ENCODE measurements at regions not wholly inside any gene's neighbourhood (a gene's known extent, or its start where the extent isn't known, plus 50 kb on each side); places are given as distances from the start of the nearest gene placed in this dataset.

DNA sequence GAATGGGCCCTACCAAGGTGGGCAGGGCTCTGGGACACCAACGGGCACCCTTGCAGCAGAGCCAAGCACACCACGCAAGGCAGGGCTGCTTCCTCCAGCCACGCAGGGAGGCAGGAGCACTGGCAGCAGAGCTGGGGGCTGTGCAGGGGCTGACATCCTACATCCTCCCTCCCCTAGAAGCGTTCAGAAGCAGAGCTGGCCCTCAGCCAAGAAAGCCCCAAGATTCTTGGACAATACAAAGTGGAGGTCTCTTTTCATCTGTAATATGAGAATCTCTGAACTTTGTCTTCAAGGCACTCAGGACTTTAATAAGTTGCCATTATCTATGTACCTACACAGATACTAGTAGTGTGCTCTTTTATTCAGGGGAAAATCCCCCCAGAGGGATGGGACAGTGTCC, 128.1 kb upstream of the AGAP1 start:
- H3K4me3 ChIP-seq (ENCODE audit: insufficient read depth, low read length): no peak overlapping the region
- H3K79me2 ChIP-seq (ENCODE audit: insufficient read depth, low read length): no peaks in the 10 kb centered on the region
- H3K4me2 ChIP-seq (ENCODE audit: insufficient read depth, low read length): no peak overlapping the region
- H3K27ac ChIP-seq (ENCODE audit: low read depth, low read length): no peak overlapping the region
- peaks cover 33% of the 10 kb centered on the region for H3K27me3 ChIP-seq (ENCODE audit: insufficient read depth, low read length)
- H2AFZ ChIP-seq (ENCODE audit: low read length): no peak overlapping the region
- TF ChIP-seq, protein P1, sequence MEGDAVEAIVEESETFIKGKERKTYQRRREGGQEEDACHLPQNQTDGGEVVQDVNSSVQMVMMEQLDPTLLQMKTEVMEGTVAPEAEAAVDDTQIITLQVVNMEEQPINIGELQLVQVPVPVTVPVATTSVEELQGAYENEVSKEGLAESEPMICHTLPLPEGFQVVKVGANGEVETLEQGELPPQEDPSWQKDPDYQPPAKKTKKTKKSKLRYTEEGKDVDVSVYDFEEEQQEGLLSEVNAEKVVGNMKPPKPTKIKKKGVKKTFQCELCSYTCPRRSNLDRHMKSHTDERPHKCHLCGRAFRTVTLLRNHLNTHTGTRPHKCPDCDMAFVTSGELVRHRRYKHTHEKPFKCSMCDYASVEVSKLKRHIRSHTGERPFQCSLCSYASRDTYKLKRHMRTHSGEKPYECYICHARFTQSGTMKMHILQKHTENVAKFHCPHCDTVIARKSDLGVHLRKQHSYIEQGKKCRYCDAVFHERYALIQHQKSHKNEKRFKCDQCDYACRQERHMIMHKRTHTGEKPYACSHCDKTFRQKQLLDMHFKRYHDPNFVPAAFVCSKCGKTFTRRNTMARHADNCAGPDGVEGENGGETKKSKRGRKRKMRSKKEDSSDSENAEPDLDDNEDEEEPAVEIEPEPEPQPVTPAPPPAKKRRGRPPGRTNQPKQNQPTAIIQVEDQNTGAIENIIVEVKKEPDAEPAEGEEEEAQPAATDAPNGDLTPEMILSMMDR (IDR thresholded peaks at IDR 0.05; ENCODE audit: extremely low read depth, low read depth, low read length): no peak
- no peak for DNase-seq (ENCODE audit: insufficient read length, low spot score, missing footprints)
- no peaks in the 10 kb centered on the region for H3K36me3 ChIP-seq (ENCODE audit: insufficient read depth, low read length)
- H3K4me1 ChIP-seq (ENCODE audit: insufficient read depth, low read length): no peaks in the 10 kb centered on the region
- no peaks in the 10 kb centered on the region for H4K20me1 ChIP-seq (ENCODE audit: insufficient read depth, low read length)
- no peaks in the 10 kb centered on the region for H3K9me3 ChIP-seq (ENCODE audit: low read depth, low read length)

- Histone ChIP-seq H3K27ac (ENCODE audit: low read depth, low read length) (no peak overlapping the region), H3K4me3 (ENCODE audit: insufficient read depth, low read length) (no peak overlapping the region), H3K79me2 (ENCODE audit: insufficient read depth, low read length) (no peaks in the 10 kb centered on the region), H2AFZ (ENCODE audit: low read length) (no peak overlapping the region), H3K36me3 (ENCODE audit: insufficient read depth, low read length) (no peaks in the 10 kb centered on the region), H3K4me2 (ENCODE audit: insufficient read depth, low read length) (no peak overlapping the region), H3K9me3 (ENCODE audit: low read depth, low read length) (no peaks in the 10 kb centered on the region), H4K20me1 (ENCODE audit: insufficient read depth, low read length) (no peaks in the 10 kb centered on the region), H3K27me3 (ENCODE audit: insufficient read depth, low read length) (peaks cover 33% of the 10 kb centered on the region), H3K4me1 (ENCODE audit: insufficient read depth, low read length) (no peaks in the 10 kb centered on the region)
- DNase-seq (ENCODE audit: insufficient read length, low spot score, missing footprints): no peak
- TF ChIP-seq, protein P1 (IDR thresholded peaks at IDR 0.05; ENCODE audit: extremely low read depth, low read depth, low read length): no peak
Observed at GRCh38 chr2:235366390-235366789, 127.5 kb upstream of the AGAP1 start.

DNA sequence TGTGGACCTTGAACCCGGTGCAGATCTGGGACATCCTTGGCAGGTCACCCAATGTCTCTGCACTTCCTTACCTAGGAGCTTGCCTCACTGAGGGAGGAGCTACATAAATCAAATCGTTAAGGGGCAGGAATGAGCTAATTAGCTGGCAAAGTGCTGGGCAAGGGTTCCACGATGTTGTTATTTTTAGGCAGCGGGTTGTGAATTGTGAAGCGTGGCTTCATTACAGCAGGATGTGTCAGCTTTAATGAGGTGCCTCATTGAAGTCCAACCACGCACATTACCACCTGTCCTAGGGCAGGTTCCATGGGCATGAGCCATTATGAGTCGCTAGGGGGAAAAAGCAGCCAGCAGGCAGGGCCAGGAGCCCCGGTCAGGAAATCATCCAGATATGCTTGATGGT, 127.0 kb upstream of the AGAP1 start:
- Histone ChIP-seq H3K4me2 (ENCODE audit: insufficient read depth, low read length) (no peak overlapping the region), H2AFZ (ENCODE audit: low read length) (no peak overlapping the region), H3K79me2 (ENCODE audit: insufficient read depth, low read length) (no peaks in the 10 kb centered on the region), H3K36me3 (ENCODE audit: insufficient read depth, low read length) (no peaks in the 10 kb centered on the region), H3K27me3 (ENCODE audit: insufficient read depth, low read length) (peaks cover 33% of the 10 kb centered on the region), H3K4me1 (ENCODE audit: insufficient read depth, low read length) (no peaks in the 10 kb centered on the region), H3K9me3 (ENCODE audit: low read depth, low read length) (no peaks in the 10 kb centered on the region), H4K20me1 (ENCODE audit: insufficient read depth, low read length) (no peaks in the 10 kb centered on the region), H3K4me3 (ENCODE audit: insufficient read depth, low read length) (no peak overlapping the region), H3K27ac (ENCODE audit: low read depth, low read length) (no peak overlapping the region)
- TF ChIP-seq, protein P1 (IDR thresholded peaks at IDR 0.05; ENCODE audit: extremely low read depth, low read depth, low read length): no peak
- DNase-seq (ENCODE audit: insufficient read length, low spot score, missing footprints): no peak

GRCh38 chr2:235371018-235371417, 122.8 kb upstream of the AGAP1 start:
- H3K4me2 ChIP-seq (ENCODE audit: insufficient read depth, low read length): no peak overlapping the region
- H2AFZ ChIP-seq (ENCODE audit: low read length): no peak overlapping the region
- TF ChIP-seq, protein P1 (IDR thresholded peaks at IDR 0.05; ENCODE audit: extremely low read depth, low read depth, low read length): no peak
- H3K4me1 ChIP-seq (ENCODE audit: insufficient read depth, low read length): peaks cover 3% of the 10 kb centered on the region
- H3K79me2 ChIP-seq (ENCODE audit: insufficient read depth, low read length): no peaks in the 10 kb centered on the region
- DNase-seq (ENCODE audit: insufficient read length, low spot score, missing footprints): no peak
- no peaks in the 10 kb centered on the region for H4K20me1 ChIP-seq (ENCODE audit: insufficient read depth, low read length)
- H3K36me3 ChIP-seq (ENCODE audit: insufficient read depth, low read length): no peaks in the 10 kb centered on the region
- H3K27me3 ChIP-seq (ENCODE audit: insufficient read depth, low read length): peaks cover 15% of the 10 kb centered on the region
- no peaks in the 10 kb centered on the region for H3K9me3 ChIP-seq (ENCODE audit: low read depth, low read length)
- H3K27ac ChIP-seq (ENCODE audit: low read depth, low read length): no peak overlapping the region
- no peak overlapping the region for H3K4me3 ChIP-seq (ENCODE audit: insufficient read depth, low read length)
